Astrocyte (in vitro differentiated cells and primary cell): ENCODE measurements at regions not wholly inside any gene's neighbourhood (a gene's known extent, or its start where the extent isn't known, plus 50 kb on each side); places are given as distances from the start of the nearest gene placed in this dataset.

Experiments used
- EZH2 ChIP-seq: IDR thresholded peaks from 2 replicates; pipeline ENCODE4 v1.6.1; 2012; ENCODE audit warnings: mild to moderate bottlenecking, low read length, inconsistent platforms; ENCODE audit not compliant: insufficient read depth
- TF ChIP-seq, protein P1 (sequence below): IDR thresholded peaks from 2 replicates; pipeline ENCODE4 v1.5.1; 2011; ENCODE audit warnings: low read depth, mild to moderate bottlenecking, inconsistent platforms, low read length, moderate library complexity; ENCODE audit not compliant: insufficient read depth

DNA sequence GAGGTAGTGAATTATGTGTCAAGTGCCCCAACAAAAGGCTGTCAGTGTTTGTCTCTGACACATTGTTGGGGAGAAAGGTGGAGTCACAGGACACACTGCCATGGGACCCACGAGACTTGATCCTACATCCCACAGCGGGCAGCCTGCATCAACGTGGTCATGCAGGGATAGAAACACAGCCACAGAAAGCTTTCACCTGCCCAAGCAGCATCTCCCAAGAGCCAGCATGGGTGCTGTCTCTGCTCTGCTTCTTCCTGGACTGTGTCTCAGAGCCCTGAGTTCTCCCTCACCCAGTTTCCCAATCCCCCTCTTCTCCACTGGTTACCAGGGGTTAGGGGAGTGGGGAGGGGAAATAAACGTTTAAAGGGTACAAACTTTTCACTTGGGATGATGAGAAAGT, 97.2 kb downstream of the VPREB1 start:
- TF ChIP-seq, protein P1, sequence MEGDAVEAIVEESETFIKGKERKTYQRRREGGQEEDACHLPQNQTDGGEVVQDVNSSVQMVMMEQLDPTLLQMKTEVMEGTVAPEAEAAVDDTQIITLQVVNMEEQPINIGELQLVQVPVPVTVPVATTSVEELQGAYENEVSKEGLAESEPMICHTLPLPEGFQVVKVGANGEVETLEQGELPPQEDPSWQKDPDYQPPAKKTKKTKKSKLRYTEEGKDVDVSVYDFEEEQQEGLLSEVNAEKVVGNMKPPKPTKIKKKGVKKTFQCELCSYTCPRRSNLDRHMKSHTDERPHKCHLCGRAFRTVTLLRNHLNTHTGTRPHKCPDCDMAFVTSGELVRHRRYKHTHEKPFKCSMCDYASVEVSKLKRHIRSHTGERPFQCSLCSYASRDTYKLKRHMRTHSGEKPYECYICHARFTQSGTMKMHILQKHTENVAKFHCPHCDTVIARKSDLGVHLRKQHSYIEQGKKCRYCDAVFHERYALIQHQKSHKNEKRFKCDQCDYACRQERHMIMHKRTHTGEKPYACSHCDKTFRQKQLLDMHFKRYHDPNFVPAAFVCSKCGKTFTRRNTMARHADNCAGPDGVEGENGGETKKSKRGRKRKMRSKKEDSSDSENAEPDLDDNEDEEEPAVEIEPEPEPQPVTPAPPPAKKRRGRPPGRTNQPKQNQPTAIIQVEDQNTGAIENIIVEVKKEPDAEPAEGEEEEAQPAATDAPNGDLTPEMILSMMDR: no peak
- no peak for TF ChIP-seq EZH2
